ENCODE measurements at regions not wholly inside any gene's neighbourhood (a gene's known extent, or its start where the extent isn't known, plus 50 kb on each side); places are given as distances from the start of the nearest gene placed in this dataset.
"Not testable (repeated sequence)": the region's sequence is repeated elsewhere in the genome, so short reads cannot be mapped to it uniquely, and the experiment has no call there.

DNA sequence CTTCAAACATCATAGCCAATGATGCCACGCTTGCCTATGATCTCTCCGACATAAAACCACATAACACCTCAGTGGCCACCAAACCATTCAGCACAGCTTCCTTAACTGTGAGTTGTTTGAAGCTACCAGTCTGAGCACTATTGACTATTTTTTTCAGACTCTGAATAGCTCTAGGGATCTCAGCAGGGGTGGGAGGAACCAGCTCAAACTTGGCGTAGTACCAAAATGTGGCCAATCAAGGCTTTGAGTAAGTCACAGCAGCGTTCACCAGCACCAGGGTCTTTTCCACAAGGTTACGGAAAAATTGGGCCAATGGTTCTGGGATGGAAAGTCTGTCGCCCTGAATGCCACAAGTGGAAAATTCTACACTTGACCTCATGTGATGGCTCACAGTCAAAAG is 70.6 kb downstream of the SMPDL3A start:
- H3K36me3 Mint-ChIP-seq (ENCODE audit: low read depth): no peaks in the 10 kb centered on the region
- no peaks in the 10 kb centered on the region for H3K9me3 Mint-ChIP-seq
- no peak overlapping the region for H3K27ac Mint-ChIP-seq
- DNase-seq (ENCODE audit: low spot score): no peak
- no peaks in the 10 kb centered on the region for H3K27me3 Mint-ChIP-seq (ENCODE audit: low read depth)
- H3K4me3 Mint-ChIP-seq (ENCODE audit: low read depth): no peak overlapping the region
- no peaks in the 10 kb centered on the region for H3K4me1 Mint-ChIP-seq (ENCODE audit: low read depth)
- intact Hi-C loops (cut with micrococcal nuclease): no loop called here

DNA sequence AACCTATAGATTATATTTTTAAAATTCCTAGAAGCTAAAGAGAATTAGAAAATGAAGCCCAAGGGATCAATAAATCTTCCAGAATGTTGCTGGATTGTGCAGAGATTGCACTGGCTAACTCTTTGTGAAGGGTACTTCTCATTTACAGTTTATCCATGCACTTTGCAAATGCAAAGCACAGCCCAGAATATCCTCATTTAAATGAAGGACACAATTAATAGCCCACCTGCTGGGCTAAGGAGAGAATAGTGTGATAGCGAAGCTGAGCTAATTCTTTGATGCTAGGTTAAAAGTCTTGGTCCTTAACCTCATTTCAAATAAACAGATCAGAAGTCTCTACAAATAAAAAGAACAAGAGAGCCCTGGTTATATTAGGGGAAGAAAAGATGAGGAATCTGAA is 72.5 kb downstream of the SMPDL3A start:
- no peak for DNase-seq (ENCODE audit: low spot score)
- no peak overlapping the region for H3K4me3 Mint-ChIP-seq (ENCODE audit: low read depth)
- H3K9me3 Mint-ChIP-seq: no peaks in the 10 kb centered on the region
- H3K36me3 Mint-ChIP-seq (ENCODE audit: low read depth): no peaks in the 10 kb centered on the region
- H3K27ac Mint-ChIP-seq: no peak overlapping the region
- intact Hi-C loops (cut with micrococcal nuclease): no loop called here
- H3K4me1 Mint-ChIP-seq (ENCODE audit: low read depth): no peaks in the 10 kb centered on the region
- no peaks in the 10 kb centered on the region for H3K27me3 Mint-ChIP-seq (ENCODE audit: low read depth)

DNA sequence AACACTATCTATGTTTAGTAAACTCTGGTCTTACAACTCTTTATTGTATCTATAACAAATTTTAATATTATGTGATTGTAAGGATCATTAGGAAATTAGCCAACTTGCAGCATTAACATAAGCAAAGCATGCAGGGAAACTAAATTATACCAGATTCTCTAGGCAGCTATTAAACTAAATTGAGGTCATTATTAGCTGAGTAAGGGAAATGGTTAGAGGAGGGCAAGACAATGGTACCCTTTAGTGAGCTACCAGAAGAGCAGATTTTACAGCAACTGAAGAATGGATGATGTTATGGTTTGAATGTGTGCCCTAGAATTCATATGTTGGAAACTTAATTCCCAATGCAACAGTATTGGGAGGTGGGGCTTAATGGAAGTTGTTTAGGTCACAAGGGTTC is 79.1 kb downstream of the SMPDL3A start:
- Mint-ChIP-seq H3K9me3 (no peaks in the 10 kb centered on the region), H3K4me1 (ENCODE audit: low read depth) (no peaks in the 10 kb centered on the region), H3K27me3 (ENCODE audit: low read depth) (no peaks in the 10 kb centered on the region), H3K4me3 (ENCODE audit: low read depth) (no peak overlapping the region), H3K36me3 (ENCODE audit: low read depth) (no peaks in the 10 kb centered on the region), H3K27ac (no peak overlapping the region)
- intact Hi-C loops (cut with micrococcal nuclease): loop anchor here (2.0 kb wide), 1 partner anchor 449 kb away; no protein-coding TSS in a partner anchor
- DNase-seq (ENCODE audit: low spot score): no peak

DNA sequence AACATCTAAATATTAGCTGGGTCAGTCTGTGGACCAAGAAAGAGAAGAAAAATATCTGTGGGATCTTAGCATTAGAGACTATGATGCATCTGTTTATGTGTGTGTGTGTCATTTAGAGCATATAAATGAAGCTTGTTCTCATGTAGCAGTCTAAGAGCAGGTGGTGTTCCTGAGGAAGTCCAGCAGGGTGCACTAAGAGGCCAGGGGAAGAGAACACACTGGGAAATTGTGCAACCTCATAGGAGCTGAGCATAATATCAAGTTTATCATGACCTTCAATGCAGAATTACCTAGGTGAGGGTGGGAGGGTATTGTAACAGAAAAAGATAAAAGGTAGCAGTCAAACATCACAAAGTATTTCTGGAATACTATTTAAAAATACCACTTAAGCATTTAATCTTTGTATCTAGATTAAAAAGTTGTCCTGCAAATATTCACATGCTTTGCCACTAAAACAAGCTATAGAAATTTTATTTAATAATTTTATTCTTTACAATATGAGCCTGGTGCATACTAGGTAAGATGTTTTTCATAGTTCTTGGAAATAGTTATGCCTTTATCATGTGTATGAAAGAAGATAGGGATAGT is 80.5 kb downstream of the SMPDL3A start:
- H3K27ac Mint-ChIP-seq: no peak overlapping the region
- DNase-seq (ENCODE audit: low spot score): no peak
- no peaks in the 10 kb centered on the region for H3K9me3 Mint-ChIP-seq
- no peaks in the 10 kb centered on the region for H3K27me3 Mint-ChIP-seq (ENCODE audit: low read depth)
- intact Hi-C loops (cut with micrococcal nuclease): loop anchor here (2.0 kb wide), 1 partner anchor 447 kb away; no protein-coding TSS in a partner anchor
- H3K36me3 Mint-ChIP-seq (ENCODE audit: low read depth): no peaks in the 10 kb centered on the region
- no peaks in the 10 kb centered on the region for H3K4me1 Mint-ChIP-seq (ENCODE audit: low read depth)
- no peak overlapping the region for H3K4me3 Mint-ChIP-seq (ENCODE audit: low read depth)

DNA sequence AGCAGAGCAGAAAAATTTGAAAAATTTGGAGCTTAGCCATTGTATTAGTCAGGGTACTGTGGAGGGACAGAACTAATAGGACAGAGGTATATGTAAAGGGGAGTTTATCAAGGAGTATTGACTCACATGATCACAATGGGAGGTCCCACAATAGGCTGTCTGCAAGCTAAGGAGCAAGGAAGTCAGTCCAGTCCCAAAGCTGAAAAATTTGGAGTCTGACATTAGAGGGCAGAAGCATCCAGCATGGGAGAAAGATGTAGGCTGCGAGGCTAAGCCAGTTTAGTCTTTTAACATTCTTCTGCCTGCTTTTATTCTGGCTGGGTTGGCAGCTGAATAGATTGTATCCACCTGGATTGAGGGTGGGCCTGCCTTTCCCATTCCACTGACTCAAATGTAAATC is 82.0 kb downstream of the SMPDL3A start:
- Mint-ChIP-seq H3K4me3 (ENCODE audit: low read depth) (no peak overlapping the region), H3K9me3 (no peaks in the 10 kb centered on the region), H3K36me3 (ENCODE audit: low read depth) (no peaks in the 10 kb centered on the region), H3K4me1 (ENCODE audit: low read depth) (no peaks in the 10 kb centered on the region), H3K27me3 (ENCODE audit: low read depth) (no peaks in the 10 kb centered on the region), H3K27ac (no peak overlapping the region)
- intact Hi-C loops (cut with micrococcal nuclease): no loop called here
- no peak for DNase-seq (ENCODE audit: low spot score)

DNA sequence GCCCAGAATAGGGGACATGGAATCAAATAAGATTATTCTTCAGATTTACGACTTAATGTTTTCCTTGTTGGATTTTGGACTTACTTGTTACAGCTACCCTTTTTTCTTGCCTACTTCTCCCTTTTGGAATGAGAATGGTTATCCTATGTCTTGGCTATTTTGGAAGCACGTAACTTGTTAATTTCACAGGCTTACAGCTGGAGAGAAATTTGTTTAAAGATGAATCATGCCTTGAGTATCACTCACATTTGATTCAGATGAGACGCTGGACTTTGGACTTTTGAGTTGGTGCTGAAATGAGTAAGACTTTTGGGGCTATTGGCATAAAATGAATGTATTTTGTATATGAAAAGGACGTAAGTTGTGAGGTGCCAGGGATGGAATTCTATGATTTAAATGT is 83.3 kb downstream of the SMPDL3A start:
- Mint-ChIP-seq H3K4me1 (ENCODE audit: low read depth) (no peaks in the 10 kb centered on the region), H3K4me3 (ENCODE audit: low read depth) (no peak overlapping the region), H3K36me3 (ENCODE audit: low read depth) (no peaks in the 10 kb centered on the region), H3K27ac (no peak overlapping the region), H3K27me3 (ENCODE audit: low read depth) (no peaks in the 10 kb centered on the region), H3K9me3 (no peaks in the 10 kb centered on the region)
- intact Hi-C loops (cut with micrococcal nuclease): no loop called here
- no peak for DNase-seq (ENCODE audit: low spot score)

DNA sequence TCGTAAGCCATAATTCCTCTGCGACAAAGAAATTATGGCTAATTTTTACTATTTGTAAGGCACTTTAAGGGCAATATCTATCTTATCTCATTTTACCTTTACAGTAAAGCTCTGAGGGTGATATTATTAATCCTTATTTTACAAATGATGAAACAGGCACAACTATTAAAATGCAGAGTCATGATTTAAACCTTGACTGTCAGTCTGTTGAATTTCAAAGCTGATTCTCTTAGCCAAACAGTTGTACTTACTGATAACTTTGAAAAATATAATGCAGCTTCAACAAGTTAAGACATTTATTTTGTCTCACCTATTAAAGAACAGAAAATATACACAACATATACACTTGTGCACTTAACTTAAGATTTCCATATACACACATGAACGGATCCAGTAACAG is 88.2 kb downstream of the SMPDL3A start:
- intact Hi-C loops (cut with micrococcal nuclease): no loop called here
- no peak for DNase-seq (ENCODE audit: low spot score)
- no peak overlapping the region for H3K4me3 Mint-ChIP-seq (ENCODE audit: low read depth)
- no peak overlapping the region for H3K27ac Mint-ChIP-seq
- no peaks in the 10 kb centered on the region for H3K36me3 Mint-ChIP-seq (ENCODE audit: low read depth)
- H3K4me1 Mint-ChIP-seq (ENCODE audit: low read depth): no peaks in the 10 kb centered on the region
- H3K9me3 Mint-ChIP-seq: no peaks in the 10 kb centered on the region
- H3K27me3 Mint-ChIP-seq (ENCODE audit: low read depth): no peaks in the 10 kb centered on the region

DNA sequence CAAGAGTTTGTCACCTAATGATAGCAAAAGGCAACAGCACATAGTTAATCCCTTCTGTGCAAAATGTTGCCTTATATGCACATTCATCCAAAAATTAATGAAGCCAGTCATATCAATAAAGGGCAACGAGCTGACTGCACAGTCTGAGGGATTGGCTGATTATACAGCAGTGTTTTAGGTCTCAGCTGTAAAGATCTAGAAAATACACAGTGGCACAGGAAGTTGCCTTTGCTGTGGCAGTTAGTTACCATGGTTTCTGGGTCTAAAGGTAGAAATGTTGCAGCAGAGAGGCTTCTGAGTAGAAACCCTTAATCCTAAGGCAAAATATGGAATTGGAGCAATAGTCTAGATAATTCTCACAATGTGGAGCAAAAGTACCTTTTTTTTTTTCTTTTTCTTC is 89.7 kb downstream of the SMPDL3A start:
- Mint-ChIP-seq H3K36me3 (ENCODE audit: low read depth) (no peaks in the 10 kb centered on the region), H3K27ac (no peak overlapping the region), H3K9me3 (no peaks in the 10 kb centered on the region), H3K4me3 (ENCODE audit: low read depth) (no peak overlapping the region), H3K27me3 (ENCODE audit: low read depth) (no peaks in the 10 kb centered on the region), H3K4me1 (ENCODE audit: low read depth) (no peaks in the 10 kb centered on the region)
- intact Hi-C loops (cut with micrococcal nuclease): no loop called here
- DNase-seq (ENCODE audit: low spot score): no peak

DNA sequence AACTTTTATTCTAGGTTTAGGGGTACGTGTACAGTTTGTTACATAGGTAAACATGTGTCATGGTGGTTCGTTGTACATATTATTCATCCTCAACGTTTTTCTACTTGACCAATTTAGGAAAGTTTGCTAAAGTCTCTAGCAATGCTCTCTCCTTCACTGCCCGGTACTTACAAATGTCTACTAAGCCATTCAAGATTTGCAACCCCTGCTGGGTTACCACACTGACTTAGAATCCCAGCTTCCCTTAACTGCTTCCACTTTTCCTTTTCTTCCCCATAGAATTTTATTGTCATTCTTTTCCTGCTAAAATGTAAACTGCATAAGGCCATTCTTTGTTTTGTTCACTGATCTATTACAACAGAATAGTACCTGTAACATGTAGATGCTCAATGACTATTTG is 97.4 kb downstream of the SMPDL3A start:
- Mint-ChIP-seq H3K9me3 (no peaks in the 10 kb centered on the region), H3K4me1 (ENCODE audit: low read depth) (no peaks in the 10 kb centered on the region), H3K36me3 (ENCODE audit: low read depth) (no peaks in the 10 kb centered on the region), H3K27ac (no peak overlapping the region), H3K27me3 (ENCODE audit: low read depth) (no peaks in the 10 kb centered on the region), H3K4me3 (ENCODE audit: low read depth) (no peak overlapping the region)
- intact Hi-C loops (cut with micrococcal nuclease): no loop called here
- no peak for DNase-seq (ENCODE audit: low spot score)

DNA sequence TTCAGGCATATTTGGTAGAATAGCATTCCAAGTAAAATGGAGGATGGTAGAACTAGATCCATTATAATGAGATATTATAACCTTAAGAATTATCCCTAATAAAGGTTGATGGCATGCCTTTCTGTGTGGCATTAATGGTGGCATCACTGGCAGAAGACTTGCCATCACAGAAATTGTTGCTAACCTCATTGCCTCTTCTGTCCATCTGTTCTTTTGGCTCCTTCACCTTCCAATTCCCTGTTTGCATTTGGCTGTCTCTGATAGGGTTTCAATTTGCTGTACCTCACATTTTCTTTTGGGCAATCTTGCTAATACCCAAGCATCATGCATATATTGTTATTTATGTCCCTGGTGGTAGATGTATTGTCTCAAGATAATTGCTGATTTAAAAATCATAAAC is 98.9 kb downstream of the SMPDL3A start:
- no peak for DNase-seq (ENCODE audit: low spot score)
- Mint-ChIP-seq H3K27me3 (ENCODE audit: low read depth) (no peaks in the 10 kb centered on the region), H3K9me3 (no peaks in the 10 kb centered on the region), H3K4me3 (ENCODE audit: low read depth) (no peak overlapping the region), H3K4me1 (ENCODE audit: low read depth) (no peaks in the 10 kb centered on the region), H3K27ac (no peak overlapping the region), H3K36me3 (ENCODE audit: low read depth) (no peaks in the 10 kb centered on the region)
- intact Hi-C loops (cut with micrococcal nuclease): no loop called here

DNA sequence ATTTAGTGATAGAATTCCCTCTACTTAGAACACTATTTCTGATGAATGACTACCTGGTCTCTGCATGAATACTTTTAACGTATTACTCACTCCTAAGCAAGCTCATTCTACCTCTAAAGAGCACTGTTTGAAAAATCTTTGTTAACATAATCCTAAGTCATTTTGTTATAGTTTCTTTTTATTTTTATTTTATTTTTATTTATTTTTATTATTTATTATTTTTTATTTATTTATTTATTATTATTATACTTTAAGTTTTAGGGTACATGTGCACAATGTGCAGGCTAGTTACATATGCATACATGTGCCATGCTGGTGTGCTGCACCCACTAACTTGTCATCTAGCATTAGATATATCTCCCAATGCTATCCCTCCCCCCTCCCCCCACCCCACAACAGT is 99.6 kb downstream of the SMPDL3A start:
- H3K4me1 Mint-ChIP-seq (ENCODE audit: low read depth); H3K9me3 Mint-ChIP-seq; H3K4me3 Mint-ChIP-seq (ENCODE audit: low read depth); H3K27ac Mint-ChIP-seq; DNase-seq (ENCODE audit: low spot score); H3K27me3 Mint-ChIP-seq (ENCODE audit: low read depth); H3K36me3 Mint-ChIP-seq (ENCODE audit: low read depth); intact Hi-C loops (cut with micrococcal nuclease): not testable (repeated sequence)

DNA sequence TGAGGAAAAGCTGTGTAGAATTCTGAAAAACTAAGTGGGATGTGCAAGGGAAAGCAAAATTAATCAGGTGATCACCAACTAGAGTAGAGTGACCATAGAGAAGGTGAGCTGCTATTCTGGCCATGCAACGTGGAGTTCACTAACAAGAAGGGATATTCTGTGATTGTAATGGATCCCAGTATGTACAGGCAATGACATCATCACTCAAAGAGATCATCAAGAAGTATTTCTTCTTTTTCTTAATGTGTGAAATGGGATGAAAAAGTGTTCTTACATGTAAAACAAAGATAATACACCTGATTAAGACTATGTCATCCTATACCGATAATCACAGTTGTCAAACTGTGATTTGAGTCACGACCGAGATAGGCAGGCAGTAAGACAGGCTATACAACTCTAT is 101.2 kb downstream of the SMPDL3A start:
- Mint-ChIP-seq H3K4me3 (ENCODE audit: low read depth) (no peak overlapping the region), H3K27me3 (ENCODE audit: low read depth) (no peaks in the 10 kb centered on the region), H3K9me3 (no peaks in the 10 kb centered on the region), H3K27ac (no peak overlapping the region), H3K4me1 (ENCODE audit: low read depth) (no peaks in the 10 kb centered on the region), H3K36me3 (ENCODE audit: low read depth) (no peaks in the 10 kb centered on the region)
- DNase-seq (ENCODE audit: low spot score): no peak
- intact Hi-C loops (cut with micrococcal nuclease): no loop called here

DNA sequence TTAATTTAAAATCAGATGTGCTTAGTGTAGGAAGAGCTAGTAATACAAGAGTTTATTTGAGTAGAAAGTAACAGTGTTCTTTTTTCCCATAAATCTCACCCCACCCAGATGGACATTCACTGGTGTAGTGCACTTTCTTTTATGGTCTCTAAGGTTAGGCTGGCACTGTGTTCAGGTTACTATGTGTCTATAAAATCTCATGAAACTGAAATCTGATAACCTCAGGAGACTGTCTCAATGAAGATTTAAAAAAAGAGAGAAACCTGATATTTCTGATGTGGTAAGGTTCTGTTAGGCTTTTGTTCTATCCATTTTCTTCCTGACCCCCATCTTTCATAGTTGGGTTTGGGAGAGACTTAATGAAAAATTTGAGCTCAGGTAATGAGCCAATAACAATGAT is 101.2 kb upstream of the CLVS2 start:
- DNase-seq (ENCODE audit: low spot score): no peak
- no peaks in the 10 kb centered on the region for H3K4me1 Mint-ChIP-seq (ENCODE audit: low read depth)
- no peaks in the 10 kb centered on the region for H3K27me3 Mint-ChIP-seq (ENCODE audit: low read depth)
- no peak overlapping the region for H3K4me3 Mint-ChIP-seq (ENCODE audit: low read depth)
- intact Hi-C loops (cut with micrococcal nuclease): no loop called here
- H3K36me3 Mint-ChIP-seq (ENCODE audit: low read depth): no peaks in the 10 kb centered on the region
- no peaks in the 10 kb centered on the region for H3K9me3 Mint-ChIP-seq
- no peak overlapping the region for H3K27ac Mint-ChIP-seq

DNA sequence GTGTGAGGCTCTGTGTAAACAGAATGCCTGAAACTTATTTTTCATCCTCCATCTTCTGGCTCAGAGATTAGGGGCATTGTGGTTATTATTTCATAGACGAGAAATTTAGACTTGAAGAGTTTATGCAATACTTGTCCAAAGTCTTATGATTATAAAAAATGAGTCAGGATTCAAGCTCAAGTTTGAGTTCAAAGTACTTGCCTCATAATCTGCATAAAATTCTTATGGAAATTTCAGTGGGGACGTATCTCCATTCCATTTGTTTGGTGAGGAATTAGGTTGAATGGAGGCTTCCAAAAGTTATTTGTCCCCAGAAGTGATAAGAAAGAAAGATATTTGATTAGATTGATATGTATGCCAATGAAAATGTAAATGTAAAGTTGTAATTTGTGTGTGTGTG is 93.7 kb upstream of the CLVS2 start:
- H3K27me3 Mint-ChIP-seq (ENCODE audit: low read depth): no peaks in the 10 kb centered on the region
- H3K36me3 Mint-ChIP-seq (ENCODE audit: low read depth): no peaks in the 10 kb centered on the region
- intact Hi-C loops (cut with micrococcal nuclease): no loop called here
- H3K9me3 Mint-ChIP-seq: no peaks in the 10 kb centered on the region
- no peak overlapping the region for H3K27ac Mint-ChIP-seq
- H3K4me3 Mint-ChIP-seq (ENCODE audit: low read depth): no peak overlapping the region
- no peaks in the 10 kb centered on the region for H3K4me1 Mint-ChIP-seq (ENCODE audit: low read depth)
- DNase-seq (ENCODE audit: low spot score): no peak
